GM20000 (cell line): ENCODE measurements at regions not wholly inside any gene's neighbourhood (a gene's known extent, or its start where the extent isn't known, plus 50 kb on each side); places are given as distances from the start of the nearest gene placed in this dataset.

Experiments
- DNase-seq: peaks from one replicate; pipeline ENCODE4 v3.0.0; 2012; ENCODE audit warnings: low spot score
- CTCF ChIP-seq: IDR thresholded peaks from 2 replicates; pipeline ENCODE4 v1.5.1; 2012; ENCODE audit warnings: mild to moderate bottlenecking, control low read depth; ENCODE audit errors: extremely low read depth, missing control alignments

- TF ChIP-seq CTCF = no peak
- DNase-seq = no peak
These were observed 180.1 kb upstream of the APCDD1 start for GRCh38 chr18:10274301-10274700.

- no peak for TF ChIP-seq CTCF
- no peak for DNase-seq
These were observed 178.9 kb upstream of the APCDD1 start for GRCh38 chr18:10275486-10275885.

- DNase-seq = no peak
- TF ChIP-seq CTCF = no peak
These were observed 176.2 kb upstream of the APCDD1 start for GRCh38 chr18:10278265-10278664.

- DNase-seq = no peak
- TF ChIP-seq CTCF = no peak
These were observed 175.0 kb upstream of the APCDD1 start for GRCh38 chr18:10279471-10279870.

GRCh38 chr18:10279905-10280644 lies 174.4 kb upstream of the APCDD1 start:
- DNase-seq = no peak
- TF ChIP-seq CTCF = no peak

- no peak for TF ChIP-seq CTCF
- DNase-seq = no peak
These were observed 169.7 kb upstream of the APCDD1 start for GRCh38 chr18:10284540-10285282.

GRCh38 chr18:10285283-10285640 lies 169.2 kb upstream of the APCDD1 start:
- no peak for DNase-seq
- TF ChIP-seq CTCF = no peak
